ACHN (cell line): ENCODE measurements at regions not wholly inside any gene's neighbourhood (a gene's known extent, or its start where the extent isn't known, plus 50 kb on each side); places are given as distances from the start of the nearest gene placed in this dataset.
"Not testable (repeated sequence)": the region's sequence is repeated elsewhere in the genome, so short reads cannot be mapped to it uniquely, and the experiment has no call there.

Source experiments
- DNase-seq: peaks from one replicate; pipeline ENCODE4 v3.0.0-alpha.2; 2015
- in situ Hi-C: cut with HindIII; loops from 2 replicates; pipeline ENCODE4 v1.10.0; 2017; ENCODE audit warnings: low sequenced_read_pairs, low pct_ligation_motif_present, low pct_unique_long_range_greater_than_20kb

DNA sequence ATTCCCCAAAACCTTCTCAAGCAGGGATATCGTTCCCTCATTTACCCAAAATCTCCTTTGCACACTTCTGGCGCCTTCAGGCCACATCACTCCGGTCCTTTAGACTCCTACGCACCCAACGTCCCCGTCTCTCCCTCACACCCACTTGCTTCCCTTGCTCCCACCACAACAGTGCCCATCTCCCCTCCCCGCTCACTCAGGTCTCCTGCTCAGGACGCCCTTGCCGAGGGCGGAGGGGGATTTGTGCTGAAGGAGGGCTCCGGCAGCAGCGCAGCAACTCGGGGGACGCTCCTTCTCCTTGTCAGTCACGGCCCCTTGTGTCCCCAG, 71.6 kb downstream of the PCMTD2 start:
- DNase-seq, in situ Hi-C loops: not testable (repeated sequence)

DNA sequence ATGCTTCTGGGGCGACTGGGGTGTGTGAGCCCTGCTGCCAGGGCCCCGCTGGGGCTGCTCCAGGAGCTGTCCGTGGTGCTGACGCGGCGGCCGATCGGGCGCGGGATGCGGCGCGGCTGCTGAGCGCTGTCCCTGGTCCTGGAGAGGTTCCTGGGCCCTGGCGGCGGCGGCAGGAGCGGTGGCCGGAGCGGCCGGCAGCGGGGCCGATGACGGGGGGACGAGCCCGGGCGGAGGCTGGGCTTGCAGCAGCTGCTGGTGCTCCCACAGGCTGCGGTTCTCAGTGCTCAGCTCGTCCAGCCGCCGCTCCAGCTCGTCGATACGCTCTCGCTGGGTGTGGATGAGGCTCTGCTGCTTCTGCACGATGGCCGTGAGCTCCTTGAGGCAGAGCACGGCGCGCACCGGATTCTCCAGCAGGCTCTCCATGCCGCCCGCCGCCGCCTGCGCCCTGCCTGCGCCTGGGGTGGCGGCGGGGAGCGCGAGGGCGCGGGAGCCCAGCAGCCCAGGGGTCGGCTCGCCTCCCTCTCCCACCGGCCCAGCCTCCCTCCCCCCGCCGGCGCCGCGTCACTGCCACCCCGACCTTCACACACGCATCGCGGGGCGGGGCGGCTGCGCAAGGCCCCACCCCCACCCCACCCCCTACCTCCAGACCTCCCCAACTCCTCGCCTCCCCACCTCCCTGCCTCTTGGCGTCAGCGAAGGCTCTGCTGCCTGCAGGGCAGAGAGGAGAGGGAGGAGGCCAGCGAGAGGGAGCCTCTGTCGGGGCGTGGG, 72.2 kb downstream of the PCMTD2 start:
- peak; percentile 22 for DNase-seq
- in situ Hi-C loops = not testable (repeated sequence)

DNA sequence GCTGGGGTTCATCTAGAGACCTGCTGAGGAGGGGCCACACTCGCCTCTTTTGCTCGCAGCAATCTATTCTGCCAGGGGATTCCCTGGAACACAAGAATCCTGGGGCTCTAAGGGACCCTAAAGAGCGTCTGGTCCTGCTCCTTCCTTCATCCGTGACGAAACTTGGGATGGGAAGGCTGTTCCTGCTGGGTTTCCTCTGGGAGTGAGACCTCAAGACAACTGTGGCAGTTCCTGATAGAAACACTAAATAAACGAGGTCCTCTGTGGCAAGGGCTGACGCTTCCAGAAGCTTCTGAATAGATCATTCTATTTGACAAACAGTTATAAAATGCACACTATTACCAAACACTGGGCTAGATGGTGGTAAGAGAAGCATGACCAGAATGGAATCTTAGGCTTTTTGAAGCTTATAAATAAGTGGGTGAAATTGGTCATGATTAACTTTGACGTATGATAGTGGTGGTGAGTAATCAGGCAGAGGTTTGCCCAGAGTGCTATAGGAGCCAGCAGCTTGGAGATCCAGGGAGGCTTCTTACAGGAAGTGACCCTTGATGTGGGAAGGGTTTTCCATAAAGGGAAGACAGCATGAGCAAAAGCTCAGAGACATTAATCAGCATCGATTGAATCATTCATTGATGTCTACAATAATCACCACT, 73.2 kb downstream of the PCMTD2 start:
- in situ Hi-C loops, DNase-seq: not testable (repeated sequence)

DNA sequence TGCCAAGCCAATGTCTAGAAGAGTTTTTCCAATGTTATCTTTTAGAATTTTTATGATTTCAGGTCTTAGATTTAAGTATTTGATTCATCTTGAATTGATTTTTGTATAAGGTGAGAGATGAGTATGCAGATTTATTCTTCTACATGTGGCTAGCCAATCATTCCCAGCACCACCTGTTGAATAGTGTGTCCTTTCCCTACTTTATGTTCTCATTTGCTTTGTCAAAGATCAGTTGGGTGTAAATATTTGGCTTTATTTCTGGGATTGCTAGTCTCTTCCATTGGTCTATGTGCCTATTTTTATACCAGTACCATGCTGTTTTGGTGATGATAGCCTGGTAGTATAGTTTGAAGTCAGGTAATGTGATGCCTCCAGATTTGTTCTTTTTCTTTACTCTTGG, 77.1 kb downstream of the PCMTD2 start:
- DNase-seq, in situ Hi-C loops: not testable (repeated sequence)
